ENCODE measurements at regions not wholly inside any gene's neighbourhood (a gene's known extent, or its start where the extent isn't known, plus 50 kb on each side); places are given as distances from the start of the nearest gene placed in this dataset.

DNA sequence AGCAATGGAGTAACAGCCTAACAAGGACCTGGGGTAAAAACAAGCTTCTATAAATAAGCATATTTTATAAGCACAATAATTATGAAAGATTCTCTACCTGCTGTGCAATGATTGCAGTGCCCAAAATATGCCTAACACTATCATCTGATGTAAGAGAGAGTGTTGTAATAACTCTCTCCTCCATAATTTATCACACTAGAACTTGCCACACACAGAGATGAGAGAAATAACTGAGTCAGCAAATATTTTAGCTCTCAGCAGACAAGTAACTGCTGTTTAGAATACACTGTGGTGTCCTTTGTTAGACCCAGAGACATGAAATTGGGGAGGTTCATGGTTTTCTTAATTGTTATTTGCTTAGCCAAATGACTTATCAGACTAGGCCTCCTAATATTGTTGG, 105.3 kb upstream of the ACP3 start:
- TF ChIP-seq, protein P1, sequence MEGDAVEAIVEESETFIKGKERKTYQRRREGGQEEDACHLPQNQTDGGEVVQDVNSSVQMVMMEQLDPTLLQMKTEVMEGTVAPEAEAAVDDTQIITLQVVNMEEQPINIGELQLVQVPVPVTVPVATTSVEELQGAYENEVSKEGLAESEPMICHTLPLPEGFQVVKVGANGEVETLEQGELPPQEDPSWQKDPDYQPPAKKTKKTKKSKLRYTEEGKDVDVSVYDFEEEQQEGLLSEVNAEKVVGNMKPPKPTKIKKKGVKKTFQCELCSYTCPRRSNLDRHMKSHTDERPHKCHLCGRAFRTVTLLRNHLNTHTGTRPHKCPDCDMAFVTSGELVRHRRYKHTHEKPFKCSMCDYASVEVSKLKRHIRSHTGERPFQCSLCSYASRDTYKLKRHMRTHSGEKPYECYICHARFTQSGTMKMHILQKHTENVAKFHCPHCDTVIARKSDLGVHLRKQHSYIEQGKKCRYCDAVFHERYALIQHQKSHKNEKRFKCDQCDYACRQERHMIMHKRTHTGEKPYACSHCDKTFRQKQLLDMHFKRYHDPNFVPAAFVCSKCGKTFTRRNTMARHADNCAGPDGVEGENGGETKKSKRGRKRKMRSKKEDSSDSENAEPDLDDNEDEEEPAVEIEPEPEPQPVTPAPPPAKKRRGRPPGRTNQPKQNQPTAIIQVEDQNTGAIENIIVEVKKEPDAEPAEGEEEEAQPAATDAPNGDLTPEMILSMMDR (IDR thresholded peaks at IDR 0.05; ENCODE audit: low read depth, low read length, poor library complexity, severe bottlenecking): no peak
- TF ChIP-seq EZH2phosphoT487 (IDR thresholded peaks at IDR 0.05; ENCODE audit: borderline replicate concordance, low read length): no peak

All from DOHH2 (cell line).